NCI-H446 (cell line): ENCODE measurements at regions not wholly inside any gene's neighbourhood (a gene's known extent, or its start where the extent isn't known, plus 50 kb on each side); places are given as distances from the start of the nearest gene placed in this dataset.

Experiments
- DNase-seq, 2 experiments: peaks; one replicate each; lab custom pipeline; 2025; lab: John Stamatoyannopoulos, UW

DNA sequence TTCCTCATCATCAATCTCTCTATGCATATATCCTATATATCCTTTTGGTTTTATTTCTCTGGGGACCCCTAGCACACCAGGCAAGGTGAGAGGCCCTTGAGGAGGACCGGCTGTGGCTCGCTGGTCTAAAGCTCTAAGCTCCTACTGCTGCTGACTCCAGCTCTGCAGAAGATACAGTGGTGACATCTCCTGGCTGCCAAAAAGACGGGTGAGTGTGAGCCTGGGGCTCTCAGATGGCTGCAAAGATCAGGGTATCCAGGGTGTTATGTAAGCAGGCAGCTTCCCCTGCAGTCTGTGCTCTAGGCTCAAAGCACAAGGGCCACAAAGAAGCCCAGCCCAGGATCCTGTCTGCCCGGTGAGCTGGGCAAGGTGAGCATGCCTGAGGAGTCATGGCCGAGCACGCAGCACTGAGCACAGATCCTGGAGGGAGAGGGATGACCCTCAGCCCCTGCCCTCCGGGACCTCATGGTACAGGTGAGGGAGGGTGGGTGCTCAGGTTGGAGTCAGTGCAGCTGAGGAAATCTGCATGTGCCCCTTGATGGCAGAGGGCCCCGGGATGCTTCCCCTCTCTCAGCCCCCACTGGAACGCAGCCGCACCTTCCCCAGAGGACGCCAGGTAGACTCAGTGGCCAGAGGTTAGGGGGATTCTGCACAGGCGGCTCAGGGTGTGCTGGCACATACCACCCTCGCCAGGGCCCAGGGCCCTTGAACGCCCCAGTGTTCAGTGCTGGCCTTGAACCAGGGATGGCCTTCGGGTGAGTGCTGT lies 95.4 kb upstream of the INSIG1 start:
- DNase-seq: no peak

- no peak for DNase-seq
These were observed 94.4 kb upstream of the INSIG1 start for GRCh38 chr7:155203059-155203881.

GRCh38 chr7:155203882-155204691 lies 93.6 kb upstream of the INSIG1 start:
- DNase-seq: no peak

GRCh38 chr7:155204744-155205367 lies 92.8 kb upstream of the INSIG1 start:
- DNase-seq: no peak

- DNase-seq: no peak
These were observed 92.0 kb upstream of the INSIG1 start for GRCh38 chr7:155205368-155206317.

DNA sequence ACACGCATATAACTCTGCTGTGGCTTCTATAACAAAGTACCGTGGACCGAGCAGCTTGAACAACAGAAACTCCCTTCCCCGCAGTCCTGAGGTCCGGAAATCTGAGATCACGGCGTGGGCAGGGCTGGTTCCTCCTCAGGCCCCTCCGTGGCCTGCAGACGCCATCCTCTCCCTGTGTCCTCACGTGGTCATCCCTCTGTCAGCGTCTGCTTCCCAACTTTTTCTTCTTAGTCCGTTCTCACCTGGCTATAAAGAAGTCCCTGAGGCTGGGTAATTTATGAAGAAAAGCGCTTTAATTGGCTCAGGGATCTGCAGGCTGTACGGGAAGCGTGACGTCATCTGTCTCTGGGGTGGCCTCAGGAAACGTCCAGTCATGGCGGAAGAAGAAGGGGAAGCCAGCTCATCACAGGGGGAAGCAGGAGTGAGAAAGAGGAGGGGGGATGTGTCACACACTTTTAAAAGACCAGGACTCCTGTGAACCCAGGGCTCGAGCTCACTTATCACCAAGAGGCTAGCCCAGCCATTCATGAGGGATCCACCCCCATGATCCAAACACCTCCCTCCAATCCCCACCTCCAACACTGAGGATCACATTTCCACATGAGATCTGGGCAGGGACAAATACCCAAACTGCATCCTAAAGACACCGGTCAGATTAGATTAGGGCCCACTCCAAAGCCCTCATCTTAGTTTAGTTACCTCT lies 91.2 kb upstream of the INSIG1 start:
- DNase-seq: no peak

GRCh38 chr7:155207326-155208002 lies 90.2 kb upstream of the INSIG1 start:
- no peak for DNase-seq

GRCh38 chr7:155208681-155209477 lies 88.8 kb upstream of the INSIG1 start:
- DNase-seq: no peak

DNA sequence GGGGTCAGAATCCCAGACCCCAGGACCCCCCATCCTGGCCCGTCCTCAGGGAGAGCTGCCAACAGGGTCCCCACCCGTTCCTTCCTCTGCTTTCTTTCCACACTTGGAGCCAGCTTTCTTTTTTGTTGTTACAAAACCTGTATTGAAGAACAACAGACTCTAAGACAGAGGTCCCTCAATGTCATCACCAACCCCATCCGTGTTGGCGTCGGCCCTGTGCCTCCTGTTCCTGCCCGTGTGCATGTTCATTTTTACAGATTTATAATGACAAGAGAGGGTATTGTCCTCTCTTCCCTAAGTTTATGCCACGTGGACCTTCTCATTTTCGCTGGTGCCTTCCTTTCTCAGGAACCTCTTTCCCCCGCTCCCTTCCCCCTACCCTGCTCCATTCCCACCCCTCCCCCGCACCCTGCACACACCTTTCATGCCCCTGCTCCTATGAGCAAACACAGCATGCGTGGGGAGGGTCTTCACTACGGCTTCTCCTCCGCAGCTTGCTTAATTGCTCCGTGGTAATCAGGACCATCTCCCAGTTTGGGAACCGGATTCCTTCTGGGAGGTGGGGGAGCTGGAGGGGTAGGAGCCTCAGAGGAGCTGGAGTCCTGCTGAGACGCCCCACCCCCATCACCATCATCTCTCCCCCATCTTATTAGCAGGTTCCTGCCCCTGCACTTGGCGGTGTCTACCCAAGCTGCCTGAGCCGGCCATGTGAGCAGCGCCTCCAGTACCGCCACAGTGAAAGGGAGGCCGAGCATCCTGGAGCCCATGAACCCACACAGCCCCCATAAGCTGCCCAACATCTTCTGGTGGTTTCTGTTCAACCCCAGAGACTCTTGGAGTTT lies 88.0 kb upstream of the INSIG1 start:
- DNase-seq: no peak

DNA sequence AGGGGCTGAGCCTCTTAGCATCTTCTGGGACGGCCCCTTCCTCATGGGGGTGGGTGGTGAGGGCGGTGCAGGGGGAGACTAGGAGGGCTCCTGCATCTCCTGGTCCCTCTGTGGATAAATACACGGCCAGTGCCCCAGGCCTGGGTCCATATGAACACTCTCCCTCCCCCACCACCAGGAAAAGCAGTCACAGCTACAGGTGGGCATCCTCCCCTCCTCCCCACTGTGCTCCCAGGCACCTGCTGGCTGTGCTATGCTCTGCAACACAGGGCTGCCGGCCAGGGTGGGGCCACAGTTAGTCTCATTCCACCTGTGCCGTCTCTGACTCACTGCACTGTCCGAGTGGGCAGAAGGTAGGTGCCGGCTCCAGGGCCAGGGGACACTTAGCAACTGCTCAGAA lies 87.3 kb upstream of the INSIG1 start:
- DNase-seq: no peak

DNA sequence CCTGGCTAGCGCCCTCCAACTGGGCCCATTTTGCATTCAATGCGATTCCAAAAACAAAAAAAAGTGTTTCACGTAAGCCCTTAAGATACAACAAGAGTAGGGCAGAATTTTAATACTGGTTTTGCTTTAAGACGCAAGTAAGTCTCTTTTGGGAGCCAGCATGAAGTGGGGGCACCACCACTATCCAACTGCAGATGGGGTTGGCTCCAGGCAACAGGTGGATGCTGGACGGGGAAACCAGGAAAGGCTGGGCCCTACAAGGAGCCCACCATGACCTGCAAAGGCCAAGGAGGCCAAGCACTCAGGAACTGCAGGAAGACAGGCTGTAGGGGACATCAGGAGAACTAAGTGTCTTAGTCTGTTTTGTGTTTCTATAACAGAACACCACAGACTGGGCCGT lies 86.5 kb upstream of the INSIG1 start:
- DNase-seq: no peak

GRCh38 chr7:155211761-155212160 lies 85.9 kb upstream of the INSIG1 start:
- no peak for DNase-seq

DNA sequence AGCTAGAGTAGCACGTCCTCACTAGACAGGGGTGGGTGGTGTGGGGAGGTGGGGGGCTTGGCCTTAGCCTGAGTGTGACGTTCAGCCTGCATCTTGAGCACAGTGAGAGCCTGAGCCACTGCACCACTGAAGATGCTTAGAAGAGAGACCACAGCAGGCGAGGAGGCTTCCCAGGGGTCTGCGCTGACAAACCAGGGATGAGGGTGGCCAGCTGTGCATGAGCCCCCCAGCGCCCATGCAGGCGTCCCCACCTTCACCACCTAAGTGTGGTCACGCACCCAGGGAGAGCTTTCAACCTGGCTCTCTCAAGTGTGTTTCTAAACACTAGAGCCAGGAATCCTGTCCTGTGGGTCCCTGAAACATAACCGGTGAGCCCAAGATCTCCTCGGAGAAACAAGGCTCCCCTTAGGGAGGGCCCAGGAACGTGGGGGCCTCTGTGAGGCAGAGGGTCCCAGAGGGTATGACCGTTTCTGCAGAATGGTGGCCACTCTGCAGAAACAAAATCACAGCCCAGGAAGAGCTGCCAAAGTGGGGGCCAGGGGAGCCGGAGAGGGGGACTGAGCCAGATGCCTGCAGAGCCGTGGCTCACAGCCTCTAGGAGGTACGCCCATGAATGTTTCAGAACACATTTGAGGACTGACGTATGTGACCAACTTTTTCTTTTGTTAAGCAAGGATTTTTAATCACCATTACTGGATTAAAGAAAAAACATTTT lies 85.2 kb upstream of the INSIG1 start:
- DNase-seq: no peak

DNA sequence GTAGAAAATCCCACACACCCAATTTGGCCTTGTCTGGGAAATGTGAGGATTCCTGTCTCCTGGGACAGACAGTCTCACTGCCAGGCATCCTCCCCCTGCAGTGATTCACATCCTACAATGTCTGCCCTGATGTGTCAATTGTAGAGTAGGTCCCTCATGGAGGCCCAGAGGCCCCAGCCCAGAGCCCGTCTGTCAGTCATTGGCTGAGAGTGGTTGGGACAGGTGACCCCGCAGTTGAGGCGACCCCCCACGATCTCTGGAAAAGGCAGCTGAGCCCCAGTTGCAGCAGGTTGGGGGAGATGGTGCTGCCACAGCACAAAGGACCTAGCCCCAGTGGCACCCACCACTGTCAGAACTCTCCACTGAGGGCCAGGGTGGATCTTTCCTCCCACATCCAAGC lies 84.3 kb upstream of the INSIG1 start:
- DNase-seq: no peak

DNA sequence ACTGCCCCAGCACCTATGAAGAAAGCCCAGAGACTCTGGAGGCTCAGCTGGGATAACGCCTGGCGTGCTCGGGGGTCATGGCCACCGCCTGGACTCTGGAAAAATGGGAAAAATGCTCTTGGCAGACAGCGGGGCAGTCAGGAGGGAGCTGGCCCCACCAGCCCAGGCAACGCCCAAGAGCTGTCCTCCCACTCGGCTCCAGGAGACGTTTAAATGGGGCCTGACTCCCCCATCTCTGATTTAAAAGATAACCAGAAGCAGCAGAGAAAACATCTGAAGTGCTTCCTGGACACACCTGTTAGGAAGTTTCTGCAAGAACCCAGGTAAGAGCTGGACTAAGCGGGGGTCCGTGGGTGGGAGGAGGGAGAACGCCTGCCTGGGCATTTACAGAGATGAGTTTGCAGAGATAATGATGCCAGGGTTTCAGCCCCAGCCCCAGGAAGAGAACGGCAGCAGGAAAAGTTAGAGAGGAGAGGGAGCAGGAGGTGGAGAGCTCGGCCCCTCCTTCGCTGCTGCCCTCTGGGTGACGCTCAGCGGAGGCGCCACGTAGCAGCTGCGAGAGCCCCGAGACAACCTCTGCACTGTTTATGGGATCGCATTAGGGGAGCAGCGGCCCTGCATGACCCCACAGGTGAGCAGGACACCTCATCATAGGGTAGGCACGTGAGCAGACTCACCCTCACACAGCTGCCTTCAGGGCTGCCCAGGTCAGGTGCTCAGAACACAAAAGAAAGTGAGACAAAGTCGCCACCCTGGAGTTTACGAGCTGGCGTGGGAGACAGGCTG lies 83.5 kb upstream of the INSIG1 start:
- no peak for DNase-seq

DNA sequence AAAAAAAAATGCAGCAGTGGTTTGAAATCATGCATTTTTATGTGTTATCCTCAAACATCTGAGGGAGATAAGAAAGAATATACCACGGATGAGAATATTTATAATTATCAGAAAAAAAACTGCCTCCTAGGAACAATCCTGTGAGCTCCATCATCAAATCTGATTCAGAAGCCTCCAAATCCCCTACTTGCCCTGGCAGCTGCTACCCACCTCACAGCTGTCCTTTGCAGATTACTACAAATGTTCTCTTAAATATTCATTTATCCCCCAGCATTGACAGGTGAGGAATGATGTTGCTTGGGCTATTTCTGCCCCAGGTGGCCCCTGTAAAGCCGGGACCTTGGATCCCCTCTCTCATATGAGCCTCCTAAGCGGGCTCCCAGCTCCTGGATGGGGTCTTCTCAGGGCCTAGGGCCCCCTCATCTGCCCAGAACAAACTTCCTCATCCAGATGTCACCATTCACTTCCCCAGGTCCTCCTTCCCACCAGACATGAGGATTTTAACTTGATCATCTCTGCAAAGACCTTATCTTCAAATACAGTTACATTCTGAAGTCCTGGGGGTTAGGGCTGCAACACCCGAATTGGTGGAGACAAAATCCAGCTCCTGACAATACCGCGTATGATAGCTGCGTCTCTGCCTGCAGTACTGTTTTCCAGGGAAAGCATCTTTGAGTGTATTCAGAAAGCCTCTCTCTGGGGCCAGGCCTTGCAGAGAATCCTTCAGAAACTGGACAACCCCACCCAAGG lies 81.9 kb upstream of the INSIG1 start:
- DNase-seq: no peak
